Spleen (tissue), 7 donors: ENCODE measurements at regions not wholly inside any gene's neighbourhood (a gene's known extent, or its start where the extent isn't known, plus 50 kb on each side); places are given as distances from the start of the nearest gene placed in this dataset.

Source experiments
- POLR2A ChIP-seq, 3 donors: fragments of 450-650 bp; IDR thresholded peaks; one replicate each; pipeline ENCODE4 v1.5.1; 2017; ENCODE audit warnings: antibody characterized with exemption in 3 of 3, mild to moderate bottlenecking in 1 of 3
- POLR2AphosphoS5 ChIP-seq, 3 donors: sonication (generic); formaldehyde crosslinking; IDR thresholded peaks; one replicate each; pipeline ENCODE4 v1.5.1; 2017; ENCODE audit warnings: antibody characterized with exemption in 3 of 3
- TF ChIP-seq, protein P1 (sequence below), 11 experiments: fragments of 200-600 bp in 7 of 11; fragments of 450-650 bp in 4 of 11; sonication (generic) in 4 of 11; IDR thresholded peaks in 8 of 11; conservative IDR thresholded peaks in 3 of 11; 1 replicate in 7 of 11; 2 replicates in 4 of 11; pipeline versions ENCODE4 v1.4.0 to v1.8.0; 2016 to 2021; ENCODE audit warnings: antibody characterized with exemption in 11 of 11, inconsistent platforms in 4 of 11, mild to moderate bottlenecking in 1 of 11
- donor health status: DM: no; HTN: no; CAD: no; lungs with moderate emphysema.
- donor health status: DM: no; HTN: no; CAD: no.
- donor health status: DM: no; HTN: no; CAD: no.

DNA sequence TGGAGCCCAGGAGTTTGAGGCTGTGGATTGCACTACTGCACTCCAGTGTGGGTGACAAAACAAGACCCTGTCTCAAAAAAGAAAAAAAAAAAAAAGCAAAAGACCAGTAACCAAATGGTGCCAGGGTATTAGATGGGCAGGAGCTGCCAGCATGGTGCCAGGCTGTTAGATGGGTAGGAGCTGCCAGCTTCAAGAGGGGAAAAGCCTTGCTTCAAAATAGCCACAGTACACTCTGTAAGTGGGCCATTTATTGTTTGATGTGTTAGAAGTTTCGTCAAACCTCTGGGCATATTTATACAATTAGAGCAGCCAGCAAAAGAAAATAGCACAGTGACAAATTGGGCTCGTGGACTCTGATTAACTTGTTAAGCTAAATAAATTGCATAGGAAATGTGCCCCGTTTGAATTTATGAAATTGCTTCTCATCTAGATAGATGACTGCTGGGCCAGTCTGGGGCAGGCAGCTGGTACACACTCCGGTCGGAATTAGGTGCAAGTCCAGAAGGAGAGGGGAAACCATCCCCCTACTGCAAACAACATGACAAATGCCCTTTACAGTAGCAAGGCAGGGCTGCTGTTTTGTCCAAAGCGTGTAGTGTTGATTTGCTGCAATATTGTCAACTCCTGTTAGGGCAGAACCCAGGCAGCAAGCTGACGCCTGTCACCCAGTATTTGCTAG, 126.3 kb upstream of the IRX3 start:
- TF ChIP-seq POLR2A (IDR thresholded peaks at IDR 0.05): no peak
- TF ChIP-seq, protein P1, sequence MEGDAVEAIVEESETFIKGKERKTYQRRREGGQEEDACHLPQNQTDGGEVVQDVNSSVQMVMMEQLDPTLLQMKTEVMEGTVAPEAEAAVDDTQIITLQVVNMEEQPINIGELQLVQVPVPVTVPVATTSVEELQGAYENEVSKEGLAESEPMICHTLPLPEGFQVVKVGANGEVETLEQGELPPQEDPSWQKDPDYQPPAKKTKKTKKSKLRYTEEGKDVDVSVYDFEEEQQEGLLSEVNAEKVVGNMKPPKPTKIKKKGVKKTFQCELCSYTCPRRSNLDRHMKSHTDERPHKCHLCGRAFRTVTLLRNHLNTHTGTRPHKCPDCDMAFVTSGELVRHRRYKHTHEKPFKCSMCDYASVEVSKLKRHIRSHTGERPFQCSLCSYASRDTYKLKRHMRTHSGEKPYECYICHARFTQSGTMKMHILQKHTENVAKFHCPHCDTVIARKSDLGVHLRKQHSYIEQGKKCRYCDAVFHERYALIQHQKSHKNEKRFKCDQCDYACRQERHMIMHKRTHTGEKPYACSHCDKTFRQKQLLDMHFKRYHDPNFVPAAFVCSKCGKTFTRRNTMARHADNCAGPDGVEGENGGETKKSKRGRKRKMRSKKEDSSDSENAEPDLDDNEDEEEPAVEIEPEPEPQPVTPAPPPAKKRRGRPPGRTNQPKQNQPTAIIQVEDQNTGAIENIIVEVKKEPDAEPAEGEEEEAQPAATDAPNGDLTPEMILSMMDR (IDR thresholded peaks at IDR 0.05 in 8 of 11, conservative IDR thresholded peaks at IDR 0.05 in 3 of 11): no peak
- no peak for TF ChIP-seq POLR2AphosphoS5 (IDR thresholded peaks at IDR 0.05)
